Smooth muscle cell (in vitro differentiated cells): ENCODE measurements at regions not wholly inside any gene's neighbourhood (a gene's known extent, or its start where the extent isn't known, plus 50 kb on each side); places are given as distances from the start of the nearest gene placed in this dataset. TPM values are rescaled to one million over a fixed set of nuclear protein-coding genes. Genes with fewer than 3 reads are reported as not detected.

ENCODE experiments used
- small RNA-seq: library from RNA; depleted of rRNA; stranded (forward); fragments of <200 nt; gene quantifications from one replicate; pipeline ENCODE3, GENCODE V24; 2014

Small RNA genes in the stretch of these regions (small RNA-seq; reads per million reads assigned to genes)
- gene RNU5E-7P = not detected
